HG03565 (cell line): ENCODE measurements at regions not wholly inside any gene's neighbourhood (a gene's known extent, or its start where the extent isn't known, plus 50 kb on each side); places are given as distances from the start of the nearest gene placed in this dataset.

Source experiments
- ATAC-seq: cut with Tn5 transposase; IDR thresholded peaks from one replicate; pipeline ENCODE4 v1.9.1; 2021; ENCODE audit warnings: mild to moderate bottlenecking, moderate library complexity; ENCODE audit not compliant: unreplicated experiment

- no peak for ATAC-seq
Observed at GRCh38 chr4:151994429-151994828, 233.6 kb upstream of the GATB start.

GRCh38 chr4:151993521-151993920 is 232.7 kb upstream of the GATB start:
- ATAC-seq, result no peak

- no peak for ATAC-seq
Observed at GRCh38 chr4:151992332-151993154, 231.7 kb upstream of the GATB start.

GRCh38 chr4:151991884-151992167 is 231.0 kb upstream of the GATB start:
- no peak for ATAC-seq

- no peak for ATAC-seq
Observed at GRCh38 chr4:151991001-151991883, 230.4 kb upstream of the GATB start.

- ATAC-seq, result no peak
Observed at GRCh38 chr4:151990201-151990600, 229.4 kb upstream of the GATB start.

- ATAC-seq, result no peak
Observed at GRCh38 chr4:151988591-151988990, 227.8 kb upstream of the GATB start.

- no peak for ATAC-seq
Observed at GRCh38 chr4:151987606-151988005, 226.8 kb upstream of the GATB start.

GRCh38 chr4:151983854-151984253 is 223.0 kb upstream of the GATB start:
- ATAC-seq, result no peak

- no peak for ATAC-seq
Observed at GRCh38 chr4:151979819-151980218, 219.0 kb upstream of the GATB start.

- ATAC-seq, result no peak
Observed at GRCh38 chr4:151968643-151969042, 207.8 kb upstream of the GATB start.

- ATAC-seq, result no peak
Observed at GRCh38 chr4:151967074-151967473, 206.3 kb upstream of the GATB start.

- ATAC-seq, result no peak
Observed at GRCh38 chr4:151962138-151962823, 201.5 kb upstream of the GATB start.

GRCh38 chr4:151961456-151961855 is 200.6 kb upstream of the GATB start:
- ATAC-seq, result no peak

- no peak for ATAC-seq
Observed at GRCh38 chr4:151960449-151961230, 199.8 kb upstream of the GATB start.

GRCh38 chr4:151957153-151957552 is 196.3 kb upstream of the GATB start:
- no peak for ATAC-seq

- ATAC-seq, result no peak
Observed at GRCh38 chr4:151955721-151956380, 195.0 kb upstream of the GATB start.

- no peak for ATAC-seq
Observed at GRCh38 chr4:151953795-151954372, 193.1 kb upstream of the GATB start.

- no peak for ATAC-seq
Observed at GRCh38 chr4:151953312-151953711, 192.5 kb upstream of the GATB start.

- no peak for ATAC-seq
Observed at GRCh38 chr4:151952711-151953254, 192.0 kb upstream of the GATB start.
